SK-N-MC (cell line): ENCODE measurements at regions not wholly inside any gene's neighbourhood (a gene's known extent, or its start where the extent isn't known, plus 50 kb on each side); places are given as distances from the start of the nearest gene placed in this dataset.

Source experiments
- DNase-seq: peaks from one replicate; pipeline ENCODE4 v3.0.0-alpha.2; 2011; ENCODE audit warnings: low read depth, low spot score
- H3K27ac ChIP-seq: fragments of 200-600 bp; sonication (generic); 2 replicates; pipeline ENCODE4 v1.5.1; 2016; ENCODE audit warnings: mixed run types
- H3K36me3 ChIP-seq: fragments of 200-600 bp; sonication (generic); 2 replicates; pipeline ENCODE4 v1.6.1; 2017; ENCODE audit warnings: antibody characterized with exemption, low read length, mixed read lengths; ENCODE audit not compliant: insufficient read depth
- H3K4me3 ChIP-seq: fragments of 200-600 bp; sonication (generic); 2 replicates; pipeline ENCODE4 v1.5.1; 2016
- H3K9ac ChIP-seq: fragments of 200-600 bp; sonication (generic); 2 replicates; pipeline ENCODE4 v1.8.0; 2017; ENCODE audit warnings: mixed run types, mixed read lengths; ENCODE audit not compliant: insufficient read length
- H3K9me3 ChIP-seq: fragments of 200-600 bp; sonication (generic); 2 replicates; pipeline ENCODE4 v1.6.1; 2017; ENCODE audit warnings: low read depth, mild to moderate bottlenecking, antibody characterized with exemption, low read length, moderate library complexity, mixed read lengths
- EZH2 ChIP-seq: fragments of 200-600 bp; sonication (generic); IDR thresholded peaks from one replicate; pipeline ENCODE4 v1.6.1; 2017; ENCODE audit warnings: antibody characterized with exemption
- FOXP2 ChIP-seq: optimal IDR thresholded peaks from 2 replicates; pipeline ENCODE3; 2011; ENCODE audit warnings: mild to moderate bottlenecking, moderate library complexity; ENCODE audit not compliant: insufficient read depth; ENCODE audit errors: extremely low read length, control extremely low read depth
- POLR2AphosphoS5 ChIP-seq: IDR thresholded peaks from 2 replicates; pipeline ENCODE4 v1.6.1; 2012; ENCODE audit warnings: mild to moderate bottlenecking, low read depth, low read length, borderline replicate concordance

GRCh38 chr2:196233805-196234475 lies 62.6 kb upstream of the STK17B start:
- H3K4me3 ChIP-seq: peak overlapping the region; percentile 64
- peak overlapping the region; percentile 44 for H3K9ac ChIP-seq
- peak; percentile 70 for DNase-seq
- TF ChIP-seq FOXP2 (no peak), POLR2AphosphoS5 (no peak), EZH2 (no peak)
- peak overlapping the region; percentile 98 for H3K27ac ChIP-seq
- no peaks in the 10 kb centered on the region for H3K36me3 ChIP-seq
- H3K9me3 ChIP-seq: no peaks in the 10 kb centered on the region

- Histone ChIP-seq H3K4me3 (no peak overlapping the region), H3K36me3 (no peaks in the 10 kb centered on the region), H3K9ac (no peak overlapping the region), H3K9me3 (no peaks in the 10 kb centered on the region), H3K27ac (peak overlapping the region; percentile 98)
- TF ChIP-seq POLR2AphosphoS5 (no peak), EZH2 (no peak), FOXP2 (no peak)
- no peak for DNase-seq
Measured at GRCh38 chr2:196234672-196235071, 63.3 kb upstream of the STK17B start.

- DNase-seq: no peak
- Histone ChIP-seq H3K4me3 (no peak overlapping the region), H3K36me3 (no peaks in the 10 kb centered on the region), H3K9me3 (no peaks in the 10 kb centered on the region), H3K27ac (no peak overlapping the region), H3K9ac (no peak overlapping the region)
- TF ChIP-seq FOXP2 (no peak), POLR2AphosphoS5 (no peak), EZH2 (no peak)
Measured at GRCh38 chr2:196238836-196239380, 67.5 kb upstream of the STK17B start.

- Histone ChIP-seq H3K9ac (peak overlapping the region; percentile 63), H3K27ac (peak overlapping the region; percentile 88)
Measured at GRCh38 chr2:196239622-196240587, 68.5 kb upstream of the STK17B start.

GRCh38 chr2:196241175-196241574 lies 69.8 kb upstream of the STK17B start:
- no peak overlapping the region for H3K9ac ChIP-seq
- TF ChIP-seq POLR2AphosphoS5 (no peak), EZH2 (no peak), FOXP2 (no peak)
- H3K9me3 ChIP-seq: no peaks in the 10 kb centered on the region
- no peak overlapping the region for H3K4me3 ChIP-seq
- H3K27ac ChIP-seq: no peak overlapping the region
- H3K36me3 ChIP-seq: no peaks in the 10 kb centered on the region
- no peak for DNase-seq

More at GRCh38 chr2:196239622-196240587, 68.5 kb upstream of the STK17B start:
- no peaks in the 10 kb centered on the region for H3K9me3 ChIP-seq
- peak overlapping the region; percentile 45; the same call in 1 of the 2 replicates for H3K4me3 ChIP-seq
- DNase-seq: peak; percentile 50
- H3K36me3 ChIP-seq: no peaks in the 10 kb centered on the region
- TF ChIP-seq POLR2AphosphoS5: no peak
- TF ChIP-seq EZH2: no peak

GRCh38 chr2:196242131-196242620 lies 70.8 kb upstream of the STK17B start:
- no peaks in the 10 kb centered on the region for H3K36me3 ChIP-seq
- no peak overlapping the region for H3K4me3 ChIP-seq
- no peaks in the 10 kb centered on the region for H3K9me3 ChIP-seq
- no peak for DNase-seq
- H3K9ac ChIP-seq: no peak overlapping the region
- TF ChIP-seq FOXP2 (no peak), EZH2 (no peak), POLR2AphosphoS5 (no peak)
- peak overlapping the region; percentile 44; the same call in 1 of the 2 replicates for H3K27ac ChIP-seq

- no peak for TF ChIP-seq EZH2
- no peak for TF ChIP-seq POLR2AphosphoS5
- no peak for TF ChIP-seq FOXP2
- Histone ChIP-seq H3K4me3 (peak overlapping the region; percentile 50), H3K36me3 (no peaks in the 10 kb centered on the region), H3K27ac (peak overlapping the region; percentile 91), H3K9me3 (no peaks in the 10 kb centered on the region), H3K9ac (no peak overlapping the region)
- no peak for DNase-seq
Measured at GRCh38 chr2:196244516-196244915, 73.1 kb upstream of the STK17B start.

- Histone ChIP-seq H3K9me3 (no peaks in the 10 kb centered on the region), H3K36me3 (no peaks in the 10 kb centered on the region), H3K27ac (peak overlapping the region; percentile 91), H3K4me3 (peak overlapping the region; percentile 50), H3K9ac (no peak overlapping the region)
- TF ChIP-seq POLR2AphosphoS5: no peak
- no peak for DNase-seq
Measured at GRCh38 chr2:196244966-196245365, 73.6 kb upstream of the STK17B start.
